Progenitor cell of endocrine pancreas (in vitro differentiated cells): ENCODE measurements at regions not wholly inside any gene's neighbourhood (a gene's known extent, or its start where the extent isn't known, plus 50 kb on each side); places are given as distances from the start of the nearest gene placed in this dataset.

Source experiments
- DNase-seq: peaks from one replicate; pipeline ENCODE4 v3.0.0; 2021; ENCODE audit warnings: low spot score; ENCODE audit not compliant: unreplicated experiment
- H3K27ac Mint-ChIP-seq: 2 replicates; pipeline ENCODE4 v1.8.0; 2021; ENCODE audit warnings: mild to moderate bottlenecking, moderate library complexity, mixed read lengths
- H3K27me3 Mint-ChIP-seq: 2 replicates; pipeline ENCODE4 v1.8.0; 2021; ENCODE audit warnings: mixed read lengths
- H3K36me3 Mint-ChIP-seq: 2 replicates; pipeline ENCODE4 v1.8.0; 2022; ENCODE audit warnings: mixed read lengths; ENCODE audit not compliant: insufficient read depth
- H3K4me1 Mint-ChIP-seq: 2 replicates; pipeline ENCODE4 v1.8.0; 2021; ENCODE audit warnings: low read depth, mixed read lengths
- H3K4me3 Mint-ChIP-seq: 2 replicates; pipeline ENCODE4 v1.8.0; 2021; ENCODE audit warnings: low read depth, mild to moderate bottlenecking, moderate library complexity, mixed read lengths
- H3K9me3 Mint-ChIP-seq: 2 replicates; pipeline ENCODE4 v1.8.0; 2021; ENCODE audit warnings: low read depth, mixed read lengths
- TF ChIP-seq, protein P1 (sequence below): fragments of 200-600 bp; sonication (generic); IDR thresholded peaks from one replicate; pipeline ENCODE4 v1.5.0; 2021; ENCODE audit warnings: antibody characterized with exemption, mild to moderate bottlenecking; ENCODE audit not compliant: unreplicated experiment

DNA sequence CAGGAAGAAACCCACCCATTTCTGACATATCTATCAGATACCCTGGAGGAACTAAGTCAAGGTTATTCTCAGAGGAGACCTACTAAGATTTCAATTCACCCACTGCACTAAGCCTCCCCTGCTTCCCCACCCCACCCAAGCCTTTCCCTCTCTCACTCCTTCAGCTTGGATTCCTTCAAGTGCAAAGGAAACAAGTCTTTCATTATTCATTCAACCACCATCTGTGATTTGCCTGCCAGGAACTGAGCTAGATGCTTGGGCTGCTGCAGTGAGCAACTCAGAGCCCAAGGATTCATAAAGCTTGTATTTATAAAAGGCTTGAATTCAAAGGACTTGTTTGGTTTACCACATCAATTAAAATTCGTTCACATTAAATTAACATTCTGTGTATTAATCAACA is 161.3 kb downstream of the GXYLT1 start:
- no peak overlapping the region for H3K4me3 Mint-ChIP-seq
- no peak for DNase-seq
- H3K4me1 Mint-ChIP-seq = no peaks in the 10 kb centered on the region
- H3K27ac Mint-ChIP-seq = no peak overlapping the region
- TF ChIP-seq, protein P1, sequence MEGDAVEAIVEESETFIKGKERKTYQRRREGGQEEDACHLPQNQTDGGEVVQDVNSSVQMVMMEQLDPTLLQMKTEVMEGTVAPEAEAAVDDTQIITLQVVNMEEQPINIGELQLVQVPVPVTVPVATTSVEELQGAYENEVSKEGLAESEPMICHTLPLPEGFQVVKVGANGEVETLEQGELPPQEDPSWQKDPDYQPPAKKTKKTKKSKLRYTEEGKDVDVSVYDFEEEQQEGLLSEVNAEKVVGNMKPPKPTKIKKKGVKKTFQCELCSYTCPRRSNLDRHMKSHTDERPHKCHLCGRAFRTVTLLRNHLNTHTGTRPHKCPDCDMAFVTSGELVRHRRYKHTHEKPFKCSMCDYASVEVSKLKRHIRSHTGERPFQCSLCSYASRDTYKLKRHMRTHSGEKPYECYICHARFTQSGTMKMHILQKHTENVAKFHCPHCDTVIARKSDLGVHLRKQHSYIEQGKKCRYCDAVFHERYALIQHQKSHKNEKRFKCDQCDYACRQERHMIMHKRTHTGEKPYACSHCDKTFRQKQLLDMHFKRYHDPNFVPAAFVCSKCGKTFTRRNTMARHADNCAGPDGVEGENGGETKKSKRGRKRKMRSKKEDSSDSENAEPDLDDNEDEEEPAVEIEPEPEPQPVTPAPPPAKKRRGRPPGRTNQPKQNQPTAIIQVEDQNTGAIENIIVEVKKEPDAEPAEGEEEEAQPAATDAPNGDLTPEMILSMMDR = no peak
- H3K36me3 Mint-ChIP-seq = no peaks in the 10 kb centered on the region
- H3K27me3 Mint-ChIP-seq = no peaks in the 10 kb centered on the region
- peaks cover 4% of the 10 kb centered on the region for H3K9me3 Mint-ChIP-seq

GRCh38 chr12:41981758-41982157 is 162.9 kb downstream of the GXYLT1 start:
- Mint-ChIP-seq H3K9me3 (peaks cover 4% of the 10 kb centered on the region), H3K27me3 (no peaks in the 10 kb centered on the region), H3K36me3 (no peaks in the 10 kb centered on the region), H3K27ac (no peak overlapping the region), H3K4me3 (no peak overlapping the region), H3K4me1 (no peaks in the 10 kb centered on the region)
- TF ChIP-seq, protein P1 = no peak
- no peak for DNase-seq

- Mint-ChIP-seq H3K4me1 (no peaks in the 10 kb centered on the region), H3K27ac (no peak overlapping the region), H3K4me3 (no peak overlapping the region), H3K9me3 (peaks cover 4% of the 10 kb centered on the region), H3K36me3 (no peaks in the 10 kb centered on the region), H3K27me3 (no peaks in the 10 kb centered on the region)
- TF ChIP-seq, protein P1 = no peak
- no peak for DNase-seq
These were observed 163.7 kb downstream of the GXYLT1 start for GRCh38 chr12:41981013-41981412.

- H3K27me3 Mint-ChIP-seq = no peaks in the 10 kb centered on the region
- no peak overlapping the region for H3K27ac Mint-ChIP-seq
- TF ChIP-seq, protein P1 = no peak
- H3K4me1 Mint-ChIP-seq = no peaks in the 10 kb centered on the region
- H3K36me3 Mint-ChIP-seq = no peaks in the 10 kb centered on the region
- H3K9me3 Mint-ChIP-seq = peaks cover 4% of the 10 kb centered on the region
- H3K4me3 Mint-ChIP-seq = no peak overlapping the region
- no peak for DNase-seq
These were observed 164.3 kb downstream of the GXYLT1 start for GRCh38 chr12:41980390-41980789.

GRCh38 chr12:41979574-41979973 is 165.1 kb downstream of the GXYLT1 start:
- Mint-ChIP-seq H3K36me3 (no peaks in the 10 kb centered on the region), H3K27me3 (no peaks in the 10 kb centered on the region), H3K4me3 (no peak overlapping the region), H3K9me3 (peaks cover 4% of the 10 kb centered on the region), H3K4me1 (no peaks in the 10 kb centered on the region), H3K27ac (no peak overlapping the region)
- TF ChIP-seq, protein P1 = no peak
- DNase-seq = no peak
